T47D (cell line): ENCODE measurements at regions not wholly inside any gene's neighbourhood (a gene's known extent, or its start where the extent isn't known, plus 50 kb on each side); places are given as distances from the start of the nearest gene placed in this dataset.

Source experiments
- DNase-seq, 2 experiments: peaks; one replicate each; pipeline versions ENCODE4 v3.0.0 to v3.0.0-alpha.2; 2011 to 2012; ENCODE audit warnings: low read depth in 1 of 2, low spot score in 1 of 2
- JUND ChIP-seq: IDR thresholded peaks from 2 replicates; pipeline ENCODE4 v1.6.1; 2012; ENCODE audit warnings: low read depth
- in situ Hi-C: cut with HindIII; loops from 2 replicates; pipeline ENCODE4 v1.10.0; 2016; ENCODE audit warnings: low sequenced_read_pairs, low pct_unique_long_range_greater_than_20kb

GRCh38 chr20:39885975-39886649 lies 802.9 kb downstream of the MAFB start:
- DNase-seq: peak; percentile 11 to 75
- no peak for TF ChIP-seq JUND
- in situ Hi-C loops: no loop called here

DNA sequence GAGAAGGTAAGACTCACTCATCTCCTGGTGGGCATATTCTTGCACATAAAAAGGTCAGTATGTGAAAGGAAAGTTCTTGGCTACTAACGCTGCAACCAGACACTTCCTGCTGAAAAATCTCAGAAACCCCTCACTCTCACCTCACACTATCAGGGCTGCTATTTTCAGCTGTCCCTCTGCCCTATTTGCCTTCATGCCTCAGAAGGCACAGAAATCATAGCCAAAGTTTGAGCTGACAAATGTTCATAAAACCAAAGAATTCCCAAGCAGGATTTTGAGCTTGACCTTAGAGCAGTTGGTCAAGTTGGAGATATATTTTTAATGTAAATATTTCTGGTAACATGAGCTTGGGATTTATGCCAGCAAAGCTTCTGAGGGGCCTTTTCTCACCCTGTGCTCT lies 806.2 kb downstream of the MAFB start:
- in situ Hi-C loops: no loop called here
- TF ChIP-seq JUND: no peak
- DNase-seq: no peak

- TF ChIP-seq JUND: no peak
- DNase-seq: peak in 1 of 2 experiments; percentile 59
- in situ Hi-C loops: no loop called here
Observed at GRCh38 chr20:39880890-39881289, 808.1 kb downstream of the MAFB start.

DNA sequence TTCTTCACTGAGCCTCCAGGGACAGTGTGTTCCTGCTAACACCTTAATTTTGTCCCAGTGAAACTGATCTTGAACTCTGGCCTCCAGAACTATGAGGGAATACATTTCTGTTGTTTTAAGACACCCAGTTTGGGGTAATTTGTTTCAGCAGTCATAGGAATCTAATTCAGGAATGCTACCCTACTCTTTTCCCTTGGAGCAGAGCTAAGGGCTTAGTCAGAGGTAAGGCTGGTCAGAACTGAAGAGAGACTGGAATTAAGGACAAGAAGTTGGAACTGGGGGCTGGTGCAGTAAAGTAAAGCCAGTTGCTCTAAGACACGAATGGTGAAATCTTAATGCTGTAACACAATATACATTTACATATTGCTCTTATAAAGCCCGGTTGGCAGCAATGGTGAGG lies 809.7 kb downstream of the MAFB start:
- no peak for TF ChIP-seq JUND
- no peak for DNase-seq
- in situ Hi-C loops: no loop called here

DNA sequence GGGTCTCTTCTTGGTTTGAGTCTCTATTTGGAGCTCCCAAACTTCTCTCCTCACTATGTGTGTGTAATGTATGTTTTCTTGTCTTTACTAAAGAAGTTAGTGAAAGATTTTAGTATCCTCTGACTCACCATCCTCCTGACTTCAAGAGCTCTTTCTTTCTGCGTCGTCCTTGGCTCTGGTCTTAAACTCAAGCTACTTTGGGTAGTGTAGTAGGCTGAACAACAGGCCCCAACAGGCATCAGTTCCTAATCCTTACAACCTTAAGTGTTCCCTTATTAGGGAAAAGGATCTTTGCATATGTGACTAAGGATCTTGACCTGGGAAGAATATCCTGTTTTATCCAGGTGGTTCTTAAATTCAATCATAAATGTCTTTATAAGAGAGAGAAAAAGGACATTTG lies 810.2 kb downstream of the MAFB start:
- DNase-seq: no peak
- in situ Hi-C loops: no loop called here

DNA sequence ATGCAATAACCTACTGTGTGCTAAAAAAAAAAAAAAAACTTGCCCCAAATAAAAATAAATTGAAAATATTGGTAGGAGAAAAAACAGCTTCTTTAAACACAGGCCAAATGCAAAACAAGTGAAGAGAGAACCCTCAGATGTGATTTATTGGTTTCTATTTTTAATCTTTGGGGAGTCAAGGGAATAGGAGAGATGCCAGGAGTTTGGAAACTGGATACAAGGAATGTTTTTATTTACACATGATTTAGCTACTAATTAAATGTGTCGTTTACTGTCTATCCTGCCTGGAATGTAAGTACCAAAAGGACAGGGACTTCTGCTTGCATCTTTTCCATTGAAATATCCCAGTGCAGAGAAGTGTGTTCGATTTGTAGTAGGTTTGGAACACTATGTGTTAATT lies 810.7 kb downstream of the MAFB start:
- no peak for DNase-seq
- TF ChIP-seq JUND: no peak
- in situ Hi-C loops: no loop called here

More for the DNA sequence above, 810.2 kb downstream of the MAFB start:
- TF ChIP-seq JUND: no peak

DNA sequence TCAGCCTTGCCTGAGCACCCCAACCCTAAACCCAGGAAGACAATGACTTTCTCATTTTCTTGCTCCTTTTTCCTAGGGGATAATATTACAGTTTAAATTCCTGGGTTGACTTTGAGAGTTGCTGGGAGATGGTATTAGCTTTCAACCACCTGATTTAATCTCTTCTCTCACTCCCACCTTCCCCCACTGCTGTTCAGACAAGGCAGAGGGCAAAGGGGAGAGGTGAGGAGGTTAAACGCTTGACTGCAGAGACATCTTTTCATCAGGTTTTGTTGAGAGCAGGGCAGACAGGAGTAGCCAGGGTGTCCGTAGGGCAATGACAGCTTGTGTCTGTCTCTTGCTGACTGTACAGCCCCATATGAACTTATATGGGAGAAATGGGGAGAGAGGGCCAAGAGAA lies 811.2 kb downstream of the MAFB start:
- DNase-seq: no peak
- in situ Hi-C loops: no loop called here

DNA sequence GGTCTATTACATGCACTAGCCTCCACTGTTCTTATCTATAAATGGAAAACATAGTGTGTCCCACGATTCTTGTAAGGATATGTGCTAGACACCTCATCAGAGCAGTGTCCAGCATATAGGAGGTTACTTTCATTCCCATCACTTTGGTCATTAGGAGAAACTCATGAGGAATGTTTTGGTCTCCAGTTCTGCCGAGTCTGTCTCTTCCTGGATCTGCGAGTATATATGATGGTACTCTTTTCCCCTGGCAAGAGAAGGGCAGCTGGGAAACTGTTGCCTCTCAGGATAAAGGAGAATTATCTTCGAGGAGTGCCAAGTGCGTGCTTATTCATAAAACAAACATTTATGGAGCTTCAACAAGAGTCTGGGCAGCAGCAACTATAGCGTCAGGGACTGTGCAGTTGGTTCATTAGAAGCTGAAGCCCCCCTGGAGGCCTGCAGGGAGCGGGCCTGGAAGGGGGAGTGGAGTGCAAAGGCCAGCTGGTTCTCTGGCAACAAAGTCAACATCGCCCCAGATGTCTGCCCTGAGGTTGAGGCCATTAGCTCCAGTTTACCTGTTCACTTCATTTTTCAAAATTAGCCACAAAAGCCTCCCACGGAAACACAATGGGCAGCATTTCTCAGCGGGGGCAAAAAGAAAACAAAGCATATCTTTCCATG lies 811.9 kb downstream of the MAFB start:
- in situ Hi-C loops: no loop called here
- no peak for DNase-seq
- TF ChIP-seq JUND: no peak

More for the DNA sequence above, 811.2 kb downstream of the MAFB start:
- no peak for TF ChIP-seq JUND

- in situ Hi-C loops: no loop called here
- TF ChIP-seq JUND: no peak
- DNase-seq: no peak
Observed at GRCh38 chr20:39875492-39876110, 813.4 kb downstream of the MAFB start.

GRCh38 chr20:39874049-39874893 lies 814.8 kb downstream of the MAFB start:
- in situ Hi-C loops: no loop called here
- DNase-seq: peak in 1 of 2 experiments; percentile 65
- no peak for TF ChIP-seq JUND

DNA sequence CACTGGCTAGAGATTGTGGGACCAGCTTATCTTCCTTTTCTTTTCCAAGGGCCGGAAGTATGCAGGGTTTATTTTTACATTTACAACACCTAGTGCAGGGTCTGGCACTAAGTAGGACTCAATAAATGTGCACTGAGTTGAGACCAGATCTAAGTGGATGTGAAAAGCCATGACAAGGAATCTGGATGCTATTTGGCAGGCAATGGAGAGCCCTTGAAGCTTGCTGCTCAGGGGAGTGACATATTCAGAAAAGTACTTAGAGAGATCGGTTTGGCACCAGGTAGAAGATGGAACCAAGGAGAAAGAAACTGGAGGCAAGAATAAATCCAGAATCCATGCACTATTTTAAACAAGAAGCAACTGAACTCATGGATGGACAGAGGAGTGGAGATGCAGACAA lies 815.8 kb downstream of the MAFB start:
- TF ChIP-seq JUND: no peak
- in situ Hi-C loops: no loop called here
- DNase-seq: no peak

DNA sequence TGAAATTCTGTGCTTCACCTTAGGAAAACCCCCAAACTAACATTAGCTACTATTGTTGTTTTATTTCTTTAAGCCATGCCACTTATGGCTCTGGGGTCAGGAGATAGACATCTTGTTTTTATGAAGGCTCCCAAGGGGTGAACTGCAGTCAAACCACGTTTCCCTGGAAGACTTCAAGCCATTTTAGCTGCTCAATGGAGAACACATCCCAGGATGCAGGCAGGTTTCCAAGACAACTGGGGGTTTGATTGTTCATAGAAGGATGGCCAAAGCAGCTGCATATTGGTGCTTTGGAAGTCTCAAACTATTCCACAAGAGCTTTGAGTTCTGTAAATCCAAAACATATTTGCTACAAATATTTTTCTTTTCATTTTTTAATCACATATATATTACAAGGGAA lies 818.0 kb downstream of the MAFB start:
- in situ Hi-C loops: no loop called here
- no peak for TF ChIP-seq JUND
- DNase-seq: no peak

DNA sequence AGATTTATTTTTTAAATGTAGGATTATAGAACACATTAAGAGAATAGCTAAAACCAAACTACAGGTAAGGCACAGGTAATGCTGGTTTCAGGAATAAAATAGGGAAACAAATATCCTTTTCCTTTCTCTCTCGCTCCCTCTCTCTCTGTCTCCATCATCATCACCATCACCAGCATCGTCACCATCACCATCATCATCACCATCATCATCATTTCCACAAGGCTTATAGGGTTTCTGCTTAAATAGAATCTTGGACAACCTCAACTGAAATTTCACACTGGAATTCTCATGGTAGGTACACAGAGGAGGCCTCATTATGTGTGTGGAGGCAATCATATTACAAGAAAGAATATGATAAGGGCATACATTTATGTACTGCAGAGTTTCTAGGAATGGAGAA lies 823.6 kb downstream of the MAFB start:
- in situ Hi-C loops: no loop called here
- no peak for DNase-seq
- no peak for TF ChIP-seq JUND
